ENCODE measurements at regions not wholly inside any gene's neighbourhood (a gene's known extent, or its start where the extent isn't known, plus 50 kb on each side); places are given as distances from the start of the nearest gene placed in this dataset.

- no peak for DNase-seq (ENCODE audit: insufficient read length, low spot score)
- no peak for TF ChIP-seq TAF1 (IDR thresholded peaks at IDR 0.05; ENCODE audit: low read depth, low read length)
- no peak for FAIRE-seq
Observed at GRCh38 chr2:234850818-234851217, 101.0 kb upstream of the SH3BP4 start.

DNA sequence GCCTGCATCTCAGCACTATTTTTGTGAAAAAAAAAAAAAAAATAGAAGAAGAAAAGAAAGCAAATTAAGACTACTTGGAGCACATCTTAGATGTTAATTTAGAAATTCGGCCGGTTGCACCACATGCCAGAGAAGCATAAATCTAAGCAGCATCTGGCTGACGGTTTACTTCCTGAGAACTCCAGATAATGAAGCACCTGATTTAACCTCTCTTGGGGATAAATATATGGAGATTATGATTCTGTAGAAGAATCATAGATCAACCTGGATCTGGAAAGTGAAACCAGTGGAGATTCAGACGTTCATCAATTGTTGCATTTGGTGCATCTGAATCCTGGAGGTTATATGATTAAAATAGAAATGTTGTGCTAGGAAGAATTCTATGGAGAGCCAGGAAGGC, 102.1 kb upstream of the SH3BP4 start:
- DNase-seq (ENCODE audit: insufficient read length, low spot score) (no peak), FAIRE-seq (no peak)
- TF ChIP-seq PAX5 (IDR thresholded peaks at IDR 0.05; ENCODE audit: insufficient read depth, low read length, severe bottlenecking) (no peak), SPI1 (IDR thresholded peaks at IDR 0.05; ENCODE audit: low read depth, low read length) (no peak), POU2F2 (IDR thresholded peaks at IDR 0.05; ENCODE audit: low read depth, low read length) (no peak), POLR2AphosphoS5 (IDR thresholded peaks at IDR 0.05; ENCODE audit: low read depth, low read length) (no peak), POLR2A (IDR thresholded peaks at IDR 0.05; ENCODE audit: low read depth, low read length) (no peak), TAF1 (IDR thresholded peaks at IDR 0.05; ENCODE audit: low read depth, low read length) (no peak)

DNA sequence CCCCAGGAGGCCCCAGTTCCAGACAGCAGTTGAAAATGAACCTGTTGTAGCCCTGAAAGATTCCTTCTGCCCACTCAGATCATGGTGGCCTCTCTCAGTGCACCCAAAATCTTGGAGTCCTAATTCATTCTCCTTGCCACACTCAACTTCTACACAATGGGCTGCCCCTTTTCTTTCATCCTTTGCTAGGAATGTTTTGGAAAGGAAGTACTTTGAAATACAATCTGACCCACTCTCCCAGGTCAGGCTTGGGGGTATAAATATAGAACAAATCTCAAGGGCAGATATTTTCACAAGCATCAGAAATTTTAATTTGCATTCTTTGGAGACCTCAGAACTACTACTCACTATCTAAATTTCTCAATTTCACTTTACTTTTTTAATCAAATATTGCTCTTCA, 103.2 kb upstream of the SH3BP4 start:
- FAIRE-seq: no peak
- DNase-seq (ENCODE audit: insufficient read length, low spot score): no peak
- TF ChIP-seq POLR2AphosphoS5 (IDR thresholded peaks at IDR 0.05; ENCODE audit: low read depth, low read length): no peak
- TF ChIP-seq TAF1 (IDR thresholded peaks at IDR 0.05; ENCODE audit: low read depth, low read length): no peak

DNA sequence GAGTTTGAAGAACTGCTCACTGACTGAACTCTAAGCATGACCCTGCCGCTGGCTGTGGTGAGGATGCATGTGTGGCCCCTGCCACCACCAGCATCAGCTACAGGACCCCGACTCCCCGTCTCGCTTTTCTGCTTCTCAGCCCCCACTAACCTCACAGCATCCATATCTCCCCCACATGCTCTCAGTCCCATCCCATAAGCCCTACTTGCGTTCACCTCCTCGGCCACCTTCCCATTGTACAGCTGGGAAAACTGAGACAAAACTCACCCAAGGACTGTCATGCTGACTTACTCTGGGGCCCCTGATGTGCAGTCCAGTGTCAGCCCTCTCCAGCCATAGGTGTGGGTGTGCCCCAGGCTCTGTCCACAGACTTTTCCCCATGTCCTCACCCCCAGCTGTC, 104.2 kb upstream of the SH3BP4 start:
- DNase-seq (ENCODE audit: insufficient read length, low spot score) (no peak), FAIRE-seq (no peak)
- TF ChIP-seq POU2F2 (IDR thresholded peaks at IDR 0.05; ENCODE audit: low read depth, low read length): no peak
- no peak for TF ChIP-seq PAX5 (IDR thresholded peaks at IDR 0.05; ENCODE audit: insufficient read depth, low read length, severe bottlenecking)
- TF ChIP-seq POLR2A (IDR thresholded peaks at IDR 0.05; ENCODE audit: low read depth, low read length): no peak
- TF ChIP-seq SPI1 (IDR thresholded peaks at IDR 0.05; ENCODE audit: low read depth, low read length): no peak
- no peak for TF ChIP-seq POLR2AphosphoS5 (IDR thresholded peaks at IDR 0.05; ENCODE audit: low read depth, low read length)
- no peak for TF ChIP-seq TAF1 (IDR thresholded peaks at IDR 0.05; ENCODE audit: low read depth, low read length)

DNA sequence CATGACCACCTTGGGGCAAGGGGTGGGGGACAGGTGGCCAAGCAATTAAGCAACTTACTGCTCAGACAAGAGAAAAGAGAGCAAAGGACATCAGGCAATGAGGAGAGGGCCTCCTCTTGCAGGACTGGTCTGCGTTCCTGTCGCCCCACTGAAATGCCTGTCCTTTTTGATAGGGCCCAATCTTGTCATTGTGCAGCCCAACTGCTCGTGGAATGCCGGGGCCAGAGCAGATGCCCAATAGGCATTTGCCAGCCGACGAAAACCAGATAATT, 104.5 kb upstream of the SH3BP4 start:
- FAIRE-seq (no peak), DNase-seq (ENCODE audit: insufficient read length, low spot score) (no peak)
- no peak for TF ChIP-seq SPI1 (IDR thresholded peaks at IDR 0.05; ENCODE audit: low read depth, low read length)
- no peak for TF ChIP-seq TAF1 (IDR thresholded peaks at IDR 0.05; ENCODE audit: low read depth, low read length)
- no peak for TF ChIP-seq POLR2A (IDR thresholded peaks at IDR 0.05; ENCODE audit: low read depth, low read length)
- no peak for TF ChIP-seq POLR2AphosphoS5 (IDR thresholded peaks at IDR 0.05; ENCODE audit: low read depth, low read length)
- TF ChIP-seq POU2F2 (IDR thresholded peaks at IDR 0.05; ENCODE audit: low read depth, low read length): no peak
- TF ChIP-seq PAX5 (IDR thresholded peaks at IDR 0.05; ENCODE audit: insufficient read depth, low read length, severe bottlenecking): no peak

- DNase-seq (ENCODE audit: insufficient read length, low spot score) (no peak), FAIRE-seq (no peak)
- TF ChIP-seq PAX5 (IDR thresholded peaks at IDR 0.05; ENCODE audit: insufficient read depth, low read length, severe bottlenecking) (no peak), TAF1 (IDR thresholded peaks at IDR 0.05; ENCODE audit: low read depth, low read length) (no peak), POLR2AphosphoS5 (IDR thresholded peaks at IDR 0.05; ENCODE audit: low read depth, low read length) (no peak), POU2F2 (IDR thresholded peaks at IDR 0.05; ENCODE audit: low read depth, low read length) (no peak), SPI1 (IDR thresholded peaks at IDR 0.05; ENCODE audit: low read depth, low read length) (no peak), POLR2A (IDR thresholded peaks at IDR 0.05; ENCODE audit: low read depth, low read length) (no peak)
Observed at GRCh38 chr2:234846599-234847363, 105.0 kb upstream of the SH3BP4 start.

GRCh38 chr2:234845602-234846590, 105.9 kb upstream of the SH3BP4 start:
- FAIRE-seq: no peak
- no peak for DNase-seq (ENCODE audit: insufficient read length, low spot score)
- TF ChIP-seq SPI1 (IDR thresholded peaks at IDR 0.05; ENCODE audit: low read depth, low read length): no peak
- TF ChIP-seq POLR2A (IDR thresholded peaks at IDR 0.05; ENCODE audit: low read depth, low read length): no peak
- TF ChIP-seq TAF1 (IDR thresholded peaks at IDR 0.05; ENCODE audit: low read depth, low read length): no peak
- TF ChIP-seq POU2F2 (IDR thresholded peaks at IDR 0.05; ENCODE audit: low read depth, low read length): no peak
- no peak for TF ChIP-seq PAX5 (IDR thresholded peaks at IDR 0.05; ENCODE audit: insufficient read depth, low read length, severe bottlenecking)
- no peak for TF ChIP-seq POLR2AphosphoS5 (IDR thresholded peaks at IDR 0.05; ENCODE audit: low read depth, low read length)

- FAIRE-seq (no peak), DNase-seq (ENCODE audit: insufficient read length, low spot score) (no peak)
- no peak for TF ChIP-seq PAX5 (IDR thresholded peaks at IDR 0.05; ENCODE audit: insufficient read depth, low read length, severe bottlenecking)
- no peak for TF ChIP-seq SPI1 (IDR thresholded peaks at IDR 0.05; ENCODE audit: low read depth, low read length)
- TF ChIP-seq TAF1 (IDR thresholded peaks at IDR 0.05; ENCODE audit: low read depth, low read length): no peak
- no peak for TF ChIP-seq POU2F2 (IDR thresholded peaks at IDR 0.05; ENCODE audit: low read depth, low read length)
- TF ChIP-seq POLR2A (IDR thresholded peaks at IDR 0.05; ENCODE audit: low read depth, low read length): no peak
- TF ChIP-seq POLR2AphosphoS5 (IDR thresholded peaks at IDR 0.05; ENCODE audit: low read depth, low read length): no peak
Observed at GRCh38 chr2:234843411-234843810, 108.4 kb upstream of the SH3BP4 start.

DNA sequence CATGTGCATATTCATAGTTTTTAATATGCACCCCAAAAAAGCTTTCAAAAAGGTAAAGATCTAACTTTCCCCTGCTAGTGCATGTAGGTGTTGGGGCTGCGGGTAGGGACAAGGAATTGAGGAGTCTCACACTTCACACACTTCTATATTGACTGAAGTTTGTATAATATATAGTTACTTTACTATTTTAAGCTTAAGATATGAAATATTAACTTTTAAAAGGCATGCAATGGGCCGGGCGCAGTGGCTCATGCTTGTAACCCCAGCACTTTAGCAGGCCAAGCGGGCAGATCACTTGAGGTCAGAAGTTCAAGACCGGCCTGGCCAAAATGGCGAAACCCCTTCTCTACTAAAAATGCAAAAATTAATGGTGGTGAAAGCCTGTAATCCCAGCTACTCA, 109.1 kb upstream of the SH3BP4 start:
- DNase-seq (ENCODE audit: insufficient read length, low spot score) (no peak), FAIRE-seq (no peak)
- TF ChIP-seq PAX5 (IDR thresholded peaks at IDR 0.05; ENCODE audit: insufficient read depth, low read length, severe bottlenecking) (no peak), SPI1 (IDR thresholded peaks at IDR 0.05; ENCODE audit: low read depth, low read length) (no peak), POU2F2 (IDR thresholded peaks at IDR 0.05; ENCODE audit: low read depth, low read length) (no peak)

Data from GM12891 (cell line).